ENCODE measurements at regions not wholly inside any gene's neighbourhood (a gene's known extent, or its start where the extent isn't known, plus 50 kb on each side); places are given as distances from the start of the nearest gene placed in this dataset.
A peak's percentile ranks its signal among the peaks of the same experiment; 100 is the strongest.

DNA sequence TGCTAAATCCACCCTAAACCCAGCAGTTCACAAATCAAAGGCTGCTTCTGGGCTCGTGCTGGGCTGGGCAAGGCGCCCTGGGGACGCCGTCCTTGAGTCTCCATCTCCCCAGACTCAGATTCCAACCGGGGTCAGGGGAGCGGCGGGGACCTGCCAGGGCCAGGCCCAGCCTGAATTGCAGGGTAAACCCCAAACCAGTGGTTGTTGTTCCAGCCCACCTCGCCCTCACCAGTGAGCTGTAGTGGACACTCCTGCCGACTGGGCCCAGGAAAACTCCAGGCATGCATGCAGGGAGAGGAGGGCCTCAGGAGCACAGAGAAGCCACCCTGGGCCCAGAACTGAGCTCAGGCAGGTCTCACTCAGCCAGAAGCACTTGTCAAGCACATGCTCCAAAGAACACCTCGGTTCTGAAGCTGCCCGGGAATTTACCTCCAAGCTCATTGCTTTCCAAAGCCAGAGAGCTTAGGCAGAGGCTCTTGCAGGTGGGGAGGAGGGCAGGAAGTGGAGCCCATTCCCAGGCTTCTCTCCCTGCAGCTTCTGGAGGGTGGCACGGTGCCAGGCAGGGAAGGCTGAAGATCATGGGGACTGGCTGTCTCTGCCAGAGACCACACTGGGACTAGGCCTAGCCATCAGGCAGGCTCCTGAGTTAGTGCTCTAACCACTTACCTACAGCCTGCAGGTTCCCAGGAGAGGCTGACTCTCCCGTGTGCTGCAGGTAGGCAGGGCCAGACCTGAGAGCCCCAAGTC lies 437.0 kb downstream of the MATN1 start:
- intact Hi-C loops (cut with micrococcal nuclease): no loop called here
- peaks cover 5% of the 10 kb centered on the region for H3K27me3 Mint-ChIP-seq (ENCODE audit: insufficient read depth)
- H3K27ac Mint-ChIP-seq: no peak overlapping the region
- H3K4me3 Mint-ChIP-seq: no peak overlapping the region
- no peaks in the 10 kb centered on the region for H3K9me3 Mint-ChIP-seq
- no peak for DNase-seq (ENCODE audit: low spot score)
- H3K4me1 Mint-ChIP-seq (ENCODE audit: low read depth): peaks cover 21% of the 10 kb centered on the region
- no peaks in the 10 kb centered on the region for H3K36me3 Mint-ChIP-seq (ENCODE audit: low read depth)

DNA sequence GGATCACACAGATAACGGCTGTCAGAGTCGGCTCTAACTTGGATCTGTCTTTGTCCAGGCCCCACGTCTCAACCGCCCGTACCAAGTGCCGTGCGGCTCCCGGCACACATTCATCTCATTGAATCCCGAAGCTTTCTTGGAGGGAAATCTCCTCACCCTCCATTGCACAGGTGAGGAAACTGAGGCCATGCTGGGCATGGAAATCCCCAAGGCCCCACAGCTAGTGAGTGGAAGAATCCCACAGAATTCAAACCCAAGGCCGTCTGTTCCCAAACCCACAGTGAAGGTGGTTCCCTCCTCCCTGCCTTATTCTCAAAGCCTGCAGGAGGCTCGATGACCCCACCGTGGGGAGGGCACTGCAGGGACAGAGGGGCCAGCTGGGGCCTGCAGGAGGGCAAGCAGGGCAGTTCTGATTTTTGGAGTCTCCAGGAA lies 437.9 kb downstream of the MATN1 start:
- no peak for DNase-seq (ENCODE audit: low spot score)
- no peaks in the 10 kb centered on the region for H3K36me3 Mint-ChIP-seq (ENCODE audit: low read depth)
- H3K4me1 Mint-ChIP-seq (ENCODE audit: low read depth): peaks cover 21% of the 10 kb centered on the region
- no peaks in the 10 kb centered on the region for H3K9me3 Mint-ChIP-seq
- intact Hi-C loops (cut with micrococcal nuclease): no loop called here
- no peak overlapping the region for H3K4me3 Mint-ChIP-seq
- peaks cover 10% of the 10 kb centered on the region for H3K27me3 Mint-ChIP-seq (ENCODE audit: insufficient read depth)
- no peak overlapping the region for H3K27ac Mint-ChIP-seq

DNA sequence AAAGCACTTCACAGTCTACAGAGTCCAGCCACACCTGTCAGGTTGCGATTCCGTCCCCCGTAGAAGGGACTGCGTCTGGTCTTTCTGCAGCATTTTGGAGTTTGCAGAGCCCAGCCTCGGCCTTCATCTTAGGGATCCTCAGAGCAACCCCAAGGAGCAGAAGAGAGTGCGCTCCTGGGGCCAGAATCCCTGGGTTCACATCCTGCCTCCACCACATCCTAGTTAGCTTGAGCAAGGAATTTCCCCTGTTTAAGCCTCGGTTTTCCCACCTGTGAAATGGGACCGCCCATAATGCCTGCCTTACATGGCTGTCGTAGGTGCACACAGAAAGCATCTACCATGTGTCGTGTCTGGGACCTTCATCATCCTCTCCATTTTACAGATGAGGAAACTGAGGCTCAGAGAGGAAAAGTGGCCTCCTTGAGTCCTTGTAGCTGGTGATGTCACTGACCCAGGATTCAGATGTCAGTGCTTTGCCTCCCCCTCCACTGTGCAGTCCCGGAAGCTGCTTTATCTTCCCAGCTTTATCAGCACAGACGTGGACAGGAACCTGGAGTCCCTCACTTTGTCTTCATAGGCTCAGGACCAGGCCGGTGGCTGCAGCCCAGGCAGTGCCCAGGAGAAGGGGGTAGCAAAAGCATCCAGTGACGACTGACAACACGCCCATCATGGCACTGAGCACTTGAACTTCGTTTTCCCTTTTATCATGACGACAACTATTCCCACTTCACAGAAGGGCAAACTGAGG lies 438.5 kb downstream of the MATN1 start:
- Mint-ChIP-seq H3K4me3 (no peak overlapping the region), H3K36me3 (ENCODE audit: low read depth) (no peaks in the 10 kb centered on the region), H3K27me3 (ENCODE audit: insufficient read depth) (peaks cover 13% of the 10 kb centered on the region), H3K4me1 (ENCODE audit: low read depth) (peaks cover 21% of the 10 kb centered on the region), H3K9me3 (no peaks in the 10 kb centered on the region), H3K27ac (no peak overlapping the region)
- intact Hi-C loops (cut with micrococcal nuclease): no loop called here
- no peak for DNase-seq (ENCODE audit: low spot score)

DNA sequence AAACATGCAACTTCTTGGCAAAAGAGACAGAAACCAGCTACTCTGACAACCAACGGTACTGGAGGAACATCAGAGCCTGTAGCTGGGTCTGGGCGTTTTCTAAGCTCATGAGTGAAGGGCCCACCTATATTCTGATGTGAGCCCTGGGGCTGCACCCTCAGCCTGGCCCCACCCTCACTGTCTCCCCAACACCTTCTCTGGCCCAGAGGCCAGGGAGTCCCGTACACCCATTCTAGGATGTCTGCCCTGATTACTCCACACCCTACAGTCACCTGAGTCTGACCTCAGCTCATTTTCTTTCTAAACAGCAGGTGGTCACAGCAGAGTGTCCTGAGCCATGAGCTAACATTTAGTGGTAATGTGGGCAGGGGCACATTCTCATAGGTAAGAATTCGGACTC lies 439.2 kb downstream of the MATN1 start:
- no peaks in the 10 kb centered on the region for H3K9me3 Mint-ChIP-seq
- H3K4me1 Mint-ChIP-seq (ENCODE audit: low read depth): peaks cover 21% of the 10 kb centered on the region
- H3K27me3 Mint-ChIP-seq (ENCODE audit: insufficient read depth): peaks cover 13% of the 10 kb centered on the region
- no peaks in the 10 kb centered on the region for H3K36me3 Mint-ChIP-seq (ENCODE audit: low read depth)
- no peak overlapping the region for H3K27ac Mint-ChIP-seq
- no peak overlapping the region for H3K4me3 Mint-ChIP-seq
- no peak for DNase-seq (ENCODE audit: low spot score)
- intact Hi-C loops (cut with micrococcal nuclease): no loop called here

DNA sequence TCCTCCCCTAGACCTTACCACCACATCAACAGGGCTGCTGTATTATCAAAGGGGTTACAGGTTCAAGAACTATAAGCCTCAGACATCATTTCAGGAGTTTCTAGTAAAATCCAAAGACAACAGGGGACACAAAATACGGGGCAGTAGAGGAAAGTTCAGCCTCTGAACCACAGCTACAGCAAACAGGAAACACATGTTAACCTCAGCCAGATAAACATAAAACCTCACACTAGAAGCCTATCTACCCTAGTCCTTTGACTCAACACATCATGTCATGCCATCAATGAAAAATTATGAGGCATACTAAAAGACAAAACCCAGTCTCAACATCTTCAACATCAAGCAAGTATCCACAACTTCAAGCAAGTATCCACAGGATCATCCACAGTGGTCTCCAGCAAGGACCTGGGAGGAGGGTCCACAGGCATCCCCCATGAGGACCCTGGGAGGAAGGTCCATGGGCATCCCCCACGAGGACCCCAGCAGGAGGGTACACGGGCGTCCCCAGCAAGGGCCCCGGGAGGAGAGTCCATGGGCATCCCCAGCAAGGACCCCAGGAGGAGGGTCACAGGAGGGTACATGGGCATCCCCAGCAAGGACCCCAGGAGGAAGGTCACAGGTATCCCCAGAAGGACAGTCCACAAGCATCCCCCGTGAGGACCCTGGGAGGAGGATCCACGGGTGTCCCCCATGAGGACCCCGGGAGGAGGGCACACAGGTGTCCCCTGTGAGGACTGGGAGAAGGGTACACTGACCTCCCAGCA lies 440.0 kb downstream of the MATN1 start:
- Mint-ChIP-seq H3K4me1 (ENCODE audit: low read depth) (peaks cover 21% of the 10 kb centered on the region), H3K4me3 (peak overlapping the region; percentile 12), H3K9me3 (no peaks in the 10 kb centered on the region), H3K27me3 (ENCODE audit: insufficient read depth) (peaks cover 17% of the 10 kb centered on the region), H3K36me3 (ENCODE audit: low read depth) (no peaks in the 10 kb centered on the region), H3K27ac (peak overlapping the region; percentile 1)
- no peak for DNase-seq (ENCODE audit: low spot score)
- intact Hi-C loops (cut with micrococcal nuclease): no loop called here

DNA sequence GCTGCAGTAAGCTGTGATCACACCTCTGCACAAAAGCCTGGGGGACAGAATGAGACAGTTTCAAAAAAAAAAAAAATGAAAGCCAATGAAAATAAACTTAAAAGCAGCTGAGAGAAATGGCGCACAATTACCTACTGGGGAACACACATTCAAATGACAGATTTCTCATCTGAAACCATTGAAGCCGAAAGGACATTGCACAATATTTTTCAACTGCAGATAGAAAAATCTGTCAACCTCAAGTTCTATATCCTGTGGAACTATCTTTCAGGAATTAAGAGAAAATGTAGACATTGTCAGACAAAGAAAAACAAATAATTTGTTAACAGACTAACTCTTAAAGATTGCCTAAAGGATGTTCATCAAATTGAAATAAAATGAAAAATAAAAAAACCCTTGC lies 442.8 kb downstream of the MATN1 start:
- Mint-ChIP-seq H3K27ac (no peak overlapping the region), H3K4me3 (no peak overlapping the region), H3K4me1 (ENCODE audit: low read depth) (peaks cover 21% of the 10 kb centered on the region), H3K9me3 (no peaks in the 10 kb centered on the region), H3K27me3 (ENCODE audit: insufficient read depth) (peaks cover 17% of the 10 kb centered on the region), H3K36me3 (ENCODE audit: low read depth) (no peaks in the 10 kb centered on the region)
- DNase-seq (ENCODE audit: low spot score): no peak
- intact Hi-C loops (cut with micrococcal nuclease): no loop called here

DNA sequence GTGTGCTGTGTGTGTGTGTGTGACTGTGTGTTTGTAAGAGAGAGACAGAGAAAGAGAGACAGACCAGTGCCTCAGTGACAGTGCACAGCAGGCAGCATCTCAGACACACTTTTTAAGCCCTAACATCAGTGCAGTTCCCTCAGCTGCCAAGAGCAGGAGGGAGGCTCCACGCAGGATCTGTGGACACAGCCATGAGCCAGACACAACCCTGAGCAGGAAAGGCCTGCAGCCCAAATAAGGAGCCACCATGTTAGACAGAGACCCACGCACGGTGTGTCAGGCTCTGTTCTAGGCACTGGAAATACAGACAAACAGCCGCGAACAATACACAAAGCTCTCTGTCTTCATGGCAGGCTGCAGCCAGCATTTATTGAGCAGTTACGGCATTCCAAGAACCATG lies 445.5 kb downstream of the MATN1 start:
- Mint-ChIP-seq H3K27me3 (ENCODE audit: insufficient read depth) (peaks cover 17% of the 10 kb centered on the region), H3K27ac (no peak overlapping the region), H3K9me3 (no peaks in the 10 kb centered on the region), H3K4me3 (no peak overlapping the region), H3K4me1 (ENCODE audit: low read depth) (peaks cover 9% of the 10 kb centered on the region), H3K36me3 (ENCODE audit: low read depth) (no peaks in the 10 kb centered on the region)
- intact Hi-C loops (cut with micrococcal nuclease): no loop called here
- DNase-seq (ENCODE audit: low spot score): no peak

DNA sequence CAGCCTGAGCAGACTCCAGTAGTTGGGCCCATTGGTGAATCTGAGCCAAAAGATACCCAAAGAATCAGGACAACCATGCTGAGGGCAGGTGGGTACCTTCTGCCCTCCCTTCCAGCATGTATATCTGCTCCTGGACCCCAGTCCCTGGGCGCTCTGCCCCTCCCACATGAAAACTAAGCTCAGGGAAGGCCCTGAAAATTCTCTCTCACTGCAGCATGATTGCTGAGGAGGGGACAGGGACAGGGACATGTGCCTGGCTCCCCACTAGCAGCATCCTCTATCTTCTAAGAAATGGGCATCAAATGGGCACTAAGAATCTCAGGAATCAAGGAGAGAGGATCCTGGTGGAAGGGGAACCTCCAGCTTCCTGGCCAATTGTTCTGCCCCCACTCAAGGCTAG lies 446.0 kb downstream of the MATN1 start:
- Mint-ChIP-seq H3K9me3 (no peaks in the 10 kb centered on the region), H3K27me3 (ENCODE audit: insufficient read depth) (peaks cover 17% of the 10 kb centered on the region), H3K4me1 (ENCODE audit: low read depth) (peaks cover 4% of the 10 kb centered on the region), H3K36me3 (ENCODE audit: low read depth) (no peaks in the 10 kb centered on the region), H3K27ac (no peak overlapping the region), H3K4me3 (no peak overlapping the region)
- intact Hi-C loops (cut with micrococcal nuclease): no loop called here
- no peak for DNase-seq (ENCODE audit: low spot score)

DNA sequence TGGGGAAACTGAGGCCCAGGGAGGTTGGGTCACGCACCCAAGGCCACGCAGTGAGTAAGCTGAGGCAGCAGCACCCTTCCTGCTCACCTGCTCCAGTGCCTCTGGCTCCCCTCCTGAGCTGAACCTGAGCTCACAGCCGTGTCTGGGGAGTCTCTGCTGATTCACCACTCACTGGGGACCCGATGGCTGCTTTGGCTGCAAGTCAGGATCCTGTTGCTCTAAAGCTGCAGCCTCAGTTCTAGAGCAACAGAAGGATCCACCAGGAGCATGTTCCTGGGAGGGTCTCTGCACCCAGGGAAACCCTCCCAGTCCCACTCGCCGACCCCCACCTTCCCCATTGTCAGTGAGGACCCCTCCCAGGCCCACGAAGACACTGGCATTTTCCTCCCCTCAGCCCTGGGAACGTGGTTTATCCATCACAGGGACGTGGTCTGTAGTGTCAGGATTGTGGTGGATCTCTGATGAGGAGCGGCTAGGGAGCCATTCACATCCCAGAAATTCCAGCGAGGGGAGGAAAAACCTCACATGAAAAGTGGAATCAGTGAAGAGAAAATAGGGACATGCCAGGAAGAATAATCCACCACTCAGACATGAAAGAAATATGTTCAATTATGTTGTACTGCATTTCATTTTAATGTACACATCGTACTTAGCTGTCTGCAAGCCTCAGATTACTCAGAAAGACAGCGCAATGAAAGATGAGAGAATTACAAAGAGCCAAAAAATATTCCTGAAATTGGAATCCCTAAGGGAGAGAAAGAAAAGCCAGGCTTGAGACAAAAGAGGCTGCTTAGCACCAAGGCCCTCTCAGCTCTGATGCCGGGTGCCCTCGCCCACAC lies 447.2 kb downstream of the MATN1 start:
- intact Hi-C loops (cut with micrococcal nuclease): no loop called here
- Mint-ChIP-seq H3K27me3 (ENCODE audit: insufficient read depth) (peaks cover 13% of the 10 kb centered on the region), H3K36me3 (ENCODE audit: low read depth) (no peaks in the 10 kb centered on the region), H3K4me1 (ENCODE audit: low read depth) (no peaks in the 10 kb centered on the region), H3K9me3 (no peaks in the 10 kb centered on the region), H3K4me3 (no peak overlapping the region), H3K27ac (no peak overlapping the region)
- DNase-seq (ENCODE audit: low spot score): no peak

DNA sequence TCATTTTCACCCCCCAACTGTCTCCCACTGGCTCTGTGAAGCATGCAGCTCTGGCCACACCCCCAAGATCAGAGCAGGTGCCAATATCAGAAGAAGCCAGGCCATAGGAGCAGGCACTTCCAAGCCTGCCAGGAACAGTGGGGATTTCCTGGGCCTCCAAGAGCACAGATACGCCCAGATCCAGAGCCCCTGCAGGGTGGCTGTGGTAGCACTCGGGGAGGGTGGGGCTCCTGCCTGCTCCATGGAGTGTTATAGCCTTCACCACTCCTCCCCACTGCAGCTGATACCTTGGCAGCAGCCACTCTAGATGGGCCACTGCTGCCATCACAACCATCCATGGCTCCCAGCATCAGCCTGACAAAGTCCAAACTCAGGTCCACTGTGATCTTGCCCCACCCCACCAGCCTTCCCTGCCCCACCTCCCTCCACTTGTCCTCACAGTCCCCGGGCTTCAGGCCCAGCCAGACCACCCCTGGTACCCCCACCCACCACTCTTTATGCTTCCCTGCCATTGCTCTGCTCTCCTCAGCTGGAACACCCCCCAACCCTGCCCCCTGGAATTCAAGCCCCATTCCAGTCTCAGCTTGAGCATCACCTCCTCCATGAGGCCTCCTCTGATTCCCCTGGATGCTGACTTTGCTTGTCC lies 448.3 kb downstream of the MATN1 start:
- intact Hi-C loops (cut with micrococcal nuclease): no loop called here
- H3K27ac Mint-ChIP-seq: no peak overlapping the region
- H3K36me3 Mint-ChIP-seq (ENCODE audit: low read depth): no peaks in the 10 kb centered on the region
- DNase-seq (ENCODE audit: low spot score): no peak
- no peak overlapping the region for H3K4me3 Mint-ChIP-seq
- H3K9me3 Mint-ChIP-seq: no peaks in the 10 kb centered on the region
- peaks cover 9% of the 10 kb centered on the region for H3K27me3 Mint-ChIP-seq (ENCODE audit: insufficient read depth)
- no peaks in the 10 kb centered on the region for H3K4me1 Mint-ChIP-seq (ENCODE audit: low read depth)

DNA sequence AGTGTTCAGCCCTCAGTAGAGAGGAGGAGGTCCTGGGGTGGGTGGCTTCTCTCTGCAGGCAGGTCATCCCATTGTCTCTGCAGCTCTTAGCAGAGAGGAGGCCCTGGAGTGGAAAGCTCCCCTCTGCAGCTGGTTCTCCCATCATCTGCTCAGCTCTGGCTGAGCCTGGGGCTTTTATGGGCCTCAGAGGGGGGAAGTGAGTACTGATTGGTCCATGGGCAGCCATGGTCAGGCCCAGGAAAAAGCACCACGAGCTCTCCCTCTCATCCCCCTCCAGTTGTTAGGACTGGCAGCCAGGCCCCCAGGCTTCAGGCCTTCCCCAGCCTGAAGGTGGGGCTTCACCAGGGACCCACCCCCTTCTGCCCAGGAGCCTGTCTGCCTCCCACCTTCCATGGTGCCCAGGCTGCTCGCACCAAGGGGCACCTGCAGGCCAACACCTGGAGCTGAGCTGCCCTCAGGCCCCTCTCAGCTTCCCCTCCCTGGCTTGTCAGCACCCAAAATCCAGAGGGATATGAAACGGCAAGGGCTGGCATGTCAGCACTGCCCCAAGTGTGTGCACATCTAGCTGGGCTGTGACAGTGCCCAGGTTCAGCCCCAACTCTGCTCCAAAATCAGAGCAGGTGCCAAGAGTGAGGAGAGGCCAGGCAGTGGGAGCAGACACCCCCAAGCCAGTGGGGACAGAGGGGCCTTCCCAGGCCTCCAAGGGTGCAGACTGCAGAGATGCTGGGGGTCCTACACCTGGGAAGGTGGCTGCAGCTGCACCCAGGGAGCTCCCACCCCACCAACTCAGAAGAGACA lies 449.0 kb downstream of the MATN1 start:
- Mint-ChIP-seq H3K27me3 (ENCODE audit: insufficient read depth) (peaks cover 5% of the 10 kb centered on the region), H3K27ac (no peak overlapping the region), H3K4me1 (ENCODE audit: low read depth) (no peaks in the 10 kb centered on the region), H3K4me3 (no peak overlapping the region), H3K9me3 (no peaks in the 10 kb centered on the region), H3K36me3 (ENCODE audit: low read depth) (no peaks in the 10 kb centered on the region)
- intact Hi-C loops (cut with micrococcal nuclease): no loop called here
- no peak for DNase-seq (ENCODE audit: low spot score)

Measured in activated T-helper 1 cell treated with anti-CD3 and anti-CD28 coated beads, Interleukin-12 subunit alpha, Interleukin-12 subunit beta, Interleukin-2, Interleukin-4 antibody, amounts not matched to agents 30 ng/mL and 10 ng/mL and 1 ng/mL, durations not matched to agents 14 hours and 24 hours and 36 hours (primary cell).